T-helper 1 cell treated with Interleukin-12 subunit alpha and Interleukin-12 subunit beta and Interleukin-4 antibody, amounts not matched to agents 30 ng/mL and 1 ng/mL, for 36 hours (primary cell): ENCODE measurements at regions not wholly inside any gene's neighbourhood (a gene's known extent, or its start where the extent isn't known, plus 50 kb on each side); places are given as distances from the start of the nearest gene placed in this dataset.

Source experiments
- intact Hi-C: fragments of 100-400 bp; cut with micrococcal nuclease; formaldehyde crosslinking; loops from one replicate; pipeline ENCODE4 v1.15.1; 2024

DNA sequence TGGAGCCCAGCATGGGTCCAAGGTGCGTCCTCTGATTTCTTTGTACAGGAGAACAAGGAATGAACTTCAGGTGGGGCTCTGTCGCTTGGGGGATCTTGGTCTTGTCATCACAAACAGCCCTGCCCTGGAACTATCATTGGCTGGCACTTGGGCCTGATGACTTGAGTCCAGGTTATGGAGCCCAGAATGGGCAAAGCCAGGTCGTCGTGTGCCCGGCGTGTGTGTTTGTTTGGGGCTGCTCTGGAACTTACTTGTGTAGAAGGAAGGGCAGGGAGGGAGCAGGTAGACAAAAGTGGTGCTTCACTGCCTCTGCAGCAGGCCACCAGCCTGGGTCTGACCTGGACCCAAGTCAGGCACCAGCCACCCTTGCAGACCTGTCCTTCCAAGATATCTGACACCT lies 306.3 kb upstream of the HS6ST1 start:
- intact Hi-C loops, result loop anchor here (5.0 kb wide), 3 partner anchors 93 to 303 kb away; no protein-coding TSS in a partner anchor

DNA sequence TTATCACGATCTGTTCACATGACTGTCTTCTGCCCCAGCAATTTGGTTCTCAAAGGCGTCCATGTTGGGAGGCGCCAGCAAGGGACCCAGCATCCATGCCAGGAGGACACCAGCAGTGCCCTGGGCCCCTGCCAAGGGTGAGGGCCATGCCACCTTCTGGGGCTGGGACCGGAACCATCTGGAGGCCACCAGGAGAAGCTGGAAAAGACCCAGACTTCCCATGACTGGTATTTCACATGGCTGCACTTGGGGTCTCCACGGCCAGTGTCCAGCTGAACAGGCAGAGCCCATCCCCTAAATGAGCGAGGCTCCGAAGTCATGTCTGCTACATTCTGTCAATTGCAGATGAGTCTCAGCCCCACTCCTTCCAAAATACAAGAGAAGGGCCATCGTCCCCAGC lies 306.8 kb upstream of the HS6ST1 start:
- intact Hi-C loops, result no loop called here

DNA sequence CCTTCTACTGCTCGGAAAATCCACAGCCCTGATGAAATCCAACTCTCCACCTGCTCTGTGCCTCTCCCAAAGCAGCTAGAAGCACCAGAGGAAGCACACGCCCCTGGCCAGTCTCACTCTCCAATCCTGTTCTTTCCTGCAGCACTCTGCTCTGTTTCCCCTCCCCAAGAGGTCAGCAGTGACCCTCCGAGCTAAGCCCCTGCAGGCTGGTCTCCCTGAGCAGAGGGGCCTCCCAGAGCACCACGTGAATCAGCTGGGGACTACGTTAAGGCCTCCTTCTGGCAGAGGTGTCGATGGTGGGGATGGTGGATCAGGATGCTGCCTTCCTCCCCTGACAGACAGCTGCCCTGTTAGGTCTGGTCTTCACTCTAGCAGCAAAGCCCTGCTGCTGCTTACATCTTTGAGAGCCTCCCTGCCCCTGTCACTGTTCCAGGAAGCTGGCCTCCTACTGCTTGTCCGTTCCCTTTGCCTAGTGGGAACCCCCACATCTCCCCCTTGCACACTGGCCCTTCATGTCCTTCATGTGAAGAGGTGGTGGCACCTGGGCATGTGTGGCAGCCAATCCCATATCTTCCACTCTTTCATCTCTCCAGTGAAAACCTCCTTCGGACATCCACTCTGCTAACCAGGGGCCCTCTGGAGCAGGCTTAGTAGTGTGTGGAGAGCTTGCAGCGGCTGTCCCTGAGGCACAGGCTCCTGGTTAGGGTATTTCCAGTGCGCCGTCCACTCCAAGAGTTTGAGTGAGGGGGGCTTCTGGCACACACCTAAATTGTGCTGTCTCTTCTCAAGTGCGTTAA lies 307.5 kb upstream of the HS6ST1 start:
- intact Hi-C loops, result no loop called here

DNA sequence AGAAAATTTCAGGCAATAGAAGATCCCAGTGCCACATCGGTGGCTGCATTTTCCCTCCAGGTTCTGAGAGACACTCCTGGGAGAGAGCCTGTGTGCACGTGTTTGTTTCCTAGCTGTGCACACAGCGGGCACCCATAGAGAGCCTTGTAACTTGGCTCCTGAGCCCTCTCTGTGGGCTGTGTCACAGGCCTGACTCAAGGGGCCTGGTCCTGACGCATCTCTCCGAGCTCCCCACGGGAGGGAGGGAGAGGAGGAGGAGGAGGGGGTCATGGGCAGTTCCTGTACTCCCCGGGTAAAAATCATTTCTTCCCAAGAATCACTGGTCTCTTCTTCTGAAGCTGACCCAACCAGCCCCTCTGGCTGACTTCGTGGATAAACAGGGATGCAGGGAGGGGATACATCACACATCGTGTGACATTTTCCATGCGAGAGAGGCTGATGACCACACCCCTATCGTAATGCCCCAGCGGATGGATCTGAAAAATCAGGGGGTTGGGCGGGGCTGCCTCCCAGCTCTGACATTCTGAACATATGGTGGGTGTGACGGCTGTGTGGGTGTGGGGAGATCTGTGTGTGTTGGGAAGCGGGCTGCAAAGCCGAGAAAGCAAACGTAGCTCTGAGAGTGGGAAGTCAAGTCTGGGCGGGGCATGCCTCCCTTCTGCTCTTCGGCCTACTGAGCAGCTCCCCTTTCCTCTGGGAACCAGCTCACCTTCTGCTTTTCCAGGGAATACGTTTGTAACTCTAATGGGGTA lies 308.3 kb upstream of the HS6ST1 start:
- intact Hi-C loops, result no loop called here

DNA sequence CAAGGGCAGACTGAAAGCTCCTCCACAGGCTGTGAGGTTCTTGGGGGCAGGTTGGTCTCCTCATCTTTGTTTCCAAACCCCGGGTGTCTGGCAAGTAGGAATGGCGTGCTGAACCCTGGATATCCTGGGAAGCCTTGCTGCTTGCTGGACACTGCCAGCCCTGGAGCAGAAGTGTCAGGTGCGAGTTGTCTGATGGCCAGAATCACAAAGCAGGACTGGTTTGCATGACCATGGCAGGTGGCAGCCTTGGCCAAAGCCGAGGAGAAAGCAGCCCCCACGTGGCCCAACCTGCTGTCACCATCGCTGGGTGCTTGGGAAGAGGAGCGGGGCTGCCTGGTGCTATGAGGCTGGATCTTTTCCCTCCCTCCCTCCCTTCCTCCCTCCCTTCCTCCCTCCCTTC lies 309.5 kb upstream of the HS6ST1 start:
- intact Hi-C loops, result no loop called here

GRCh38 chr2:128628996-128629395 lies 310.3 kb upstream of the HS6ST1 start:
- intact Hi-C loops, result no loop called here

- intact Hi-C loops, result no loop called here
Observed at GRCh38 chr2:128630974-128631697, 312.5 kb upstream of the HS6ST1 start.

GRCh38 chr2:128631698-128632500 lies 313.2 kb upstream of the HS6ST1 start:
- intact Hi-C loops, result no loop called here

DNA sequence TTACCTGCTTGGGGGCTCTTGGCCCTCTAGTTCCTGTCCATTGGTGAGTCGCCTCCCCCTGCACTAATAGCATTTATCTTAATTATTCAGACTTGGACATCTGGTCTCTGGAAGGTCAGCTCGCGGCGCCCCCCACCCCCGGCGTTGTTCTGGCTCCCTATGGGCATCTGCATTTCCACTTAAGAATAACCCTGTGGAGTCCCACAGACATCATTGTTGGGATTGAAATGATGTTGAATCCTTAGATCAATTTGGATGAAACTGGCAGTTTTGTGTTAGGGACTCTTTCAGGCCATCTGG lies 313.8 kb upstream of the HS6ST1 start:
- intact Hi-C loops, result no loop called here

DNA sequence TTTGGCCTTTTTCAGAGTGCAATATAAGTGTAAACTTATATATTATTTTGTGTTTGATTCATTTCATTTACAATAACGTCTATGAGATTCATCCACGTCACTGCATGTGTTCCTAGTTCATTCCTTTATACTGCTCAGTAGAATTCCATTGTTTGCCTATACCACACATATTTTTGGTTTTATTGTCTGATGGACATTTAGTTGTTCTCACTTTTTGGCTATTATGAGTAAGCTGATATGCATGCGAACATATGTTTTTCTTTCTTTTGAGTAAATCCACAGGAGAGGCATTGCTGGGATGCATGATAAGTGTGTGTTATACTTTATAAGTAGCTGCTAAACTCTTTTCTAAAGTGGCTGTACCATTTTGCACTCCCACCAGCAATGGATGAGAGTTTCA lies 314.8 kb upstream of the HS6ST1 start:
- intact Hi-C loops, result no loop called here

- intact Hi-C loops, result no loop called here
Observed at GRCh38 chr2:128635361-128635900, 316.8 kb upstream of the HS6ST1 start.

DNA sequence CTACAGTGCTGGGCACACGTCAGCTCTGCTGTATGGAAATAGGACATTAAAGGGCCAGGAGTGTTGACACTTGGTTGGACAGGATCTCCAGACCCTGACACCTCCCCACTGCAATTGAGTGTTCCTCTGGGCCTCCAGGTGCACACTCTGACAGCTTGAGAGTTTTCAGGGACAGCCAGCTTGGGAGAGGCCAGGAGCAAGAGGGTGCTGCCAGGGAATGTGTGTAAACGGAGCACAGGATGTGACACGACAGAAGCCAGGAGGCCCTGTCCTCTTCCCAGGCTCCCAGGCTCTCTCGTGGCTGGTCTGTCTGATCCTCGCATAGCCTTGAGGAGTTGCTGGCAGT lies 318.1 kb upstream of the HS6ST1 start:
- intact Hi-C loops, result no loop called here

- intact Hi-C loops, result no loop called here
Observed at GRCh38 chr2:128637481-128638155, 318.9 kb upstream of the HS6ST1 start.

- intact Hi-C loops, result no loop called here
Observed at GRCh38 chr2:128638341-128639119, 319.9 kb upstream of the HS6ST1 start.

GRCh38 chr2:128639120-128639477 lies 320.4 kb upstream of the HS6ST1 start:
- intact Hi-C loops, result no loop called here

DNA sequence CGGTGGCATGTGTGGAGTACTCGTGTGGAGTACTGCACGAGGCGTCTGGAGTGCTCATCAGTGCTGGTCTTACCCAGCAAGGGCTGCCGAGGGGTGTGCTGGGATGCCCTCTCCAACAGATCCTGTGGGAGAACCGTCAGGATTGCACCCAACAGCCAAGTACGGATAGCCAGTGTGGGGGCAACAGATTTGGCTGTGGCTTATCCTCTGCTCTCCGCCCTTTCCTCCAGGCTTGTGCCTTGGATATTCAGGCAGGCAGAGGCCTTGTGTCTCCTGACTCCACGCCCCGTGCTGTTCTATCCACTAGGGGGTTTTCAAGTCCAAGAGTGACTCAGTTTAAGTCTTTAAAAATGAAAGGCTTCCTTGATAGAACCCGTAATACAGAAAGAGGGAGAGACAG lies 321.0 kb upstream of the HS6ST1 start:
- intact Hi-C loops, result no loop called here

DNA sequence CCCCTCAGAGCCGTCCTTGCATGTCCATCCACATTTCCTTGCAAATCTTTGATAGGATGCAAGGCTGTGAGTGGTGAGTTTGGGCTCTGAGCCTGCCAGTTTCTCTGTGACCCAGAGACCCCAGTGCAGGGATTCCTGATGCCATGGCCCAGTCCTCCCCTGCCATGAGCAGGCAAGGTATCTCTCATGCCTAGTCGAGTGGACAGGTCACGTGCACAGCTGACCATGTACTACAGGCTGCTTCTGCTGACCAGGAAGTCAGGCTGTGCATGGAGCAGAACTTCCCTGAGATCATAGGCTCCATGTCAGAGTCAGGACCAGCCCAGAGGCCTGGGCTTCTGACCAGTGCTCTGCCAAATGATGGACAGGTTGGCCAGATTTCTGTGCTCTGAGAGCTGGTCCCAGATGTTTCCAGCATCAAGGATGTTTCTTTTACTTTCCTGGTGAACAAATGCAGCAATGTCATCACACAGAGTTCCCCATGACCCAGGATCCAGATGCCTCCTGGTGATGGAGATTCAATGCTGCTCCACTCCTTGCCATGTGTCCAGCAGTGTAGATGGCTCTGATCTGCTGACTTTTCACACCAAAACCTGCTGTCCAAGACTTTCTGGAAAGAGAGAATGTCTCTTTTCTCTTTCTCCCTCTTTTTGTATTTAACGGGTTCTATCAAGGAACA lies 321.6 kb upstream of the HS6ST1 start:
- intact Hi-C loops, result no loop called here

DNA sequence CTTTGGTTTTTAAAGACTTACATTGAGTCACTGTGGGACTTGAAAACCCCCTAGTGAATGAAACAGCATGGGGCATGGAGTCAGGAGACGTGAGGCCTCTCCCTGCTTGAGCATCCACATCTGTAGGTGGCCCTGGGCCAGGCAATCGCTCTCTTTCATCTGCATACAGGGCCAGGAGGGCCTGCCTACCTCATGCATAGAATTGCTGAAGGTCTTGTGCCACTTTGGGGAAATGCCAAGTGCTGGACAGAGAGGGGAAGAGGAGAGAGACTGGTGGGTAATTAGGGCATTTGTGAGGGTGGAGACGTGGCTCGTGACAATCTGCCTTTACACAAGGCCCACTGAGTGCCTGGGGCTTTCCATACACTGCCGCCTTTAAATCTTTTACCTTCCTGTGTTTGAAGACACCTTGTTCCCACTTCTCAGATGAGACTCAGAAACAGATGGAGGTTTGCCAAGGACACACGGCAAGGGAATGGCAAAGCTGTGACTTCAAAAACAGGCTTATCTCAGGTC lies 322.2 kb upstream of the HS6ST1 start:
- intact Hi-C loops, result no loop called here

GRCh38 chr2:128641421-128642080 lies 322.9 kb upstream of the HS6ST1 start:
- intact Hi-C loops, result no loop called here
